GM23338 (cell line): ENCODE measurements at regions not wholly inside any gene's neighbourhood (a gene's known extent, or its start where the extent isn't known, plus 50 kb on each side); places are given as distances from the start of the nearest gene placed in this dataset.

Source experiments
- ATAC-seq: fragments of 200-7000 bp; cut with Tn5 transposase; 3 replicates; pipeline ENCODE4 v1.9.1; 2020
- DNase-seq: peaks from one replicate; pipeline ENCODE4 v3.0.0-alpha.2; 2015; ENCODE audit warnings: low spot score
- H2AFZ ChIP-seq: fragments of 200-600 bp; sonication (generic); 2 replicates; pipeline ENCODE4 v1.8.0; 2016; ENCODE audit warnings: antibody characterized with exemption, mild to moderate bottlenecking, moderate library complexity
- H3F3A ChIP-seq: fragments of 200-600 bp; sonication (generic); replicated peaks from 2 replicates; pipeline ENCODE4 v1.8.0; 2017; ENCODE audit warnings: antibody characterized with exemption, mixed run types, low read depth
- H3K27ac ChIP-seq: fragments of 200-600 bp; sonication (generic); 2 replicates; pipeline ENCODE4 v1.6.1; 2016; ENCODE audit warnings: low read depth
- H3K27me3 ChIP-seq: fragments of 200-600 bp; sonication (generic); 2 replicates; pipeline ENCODE4 v1.8.0; 2016; ENCODE audit warnings: mild to moderate bottlenecking, mixed run types, moderate library complexity; ENCODE audit not compliant: insufficient read depth
- H3K36me3 ChIP-seq: fragments of 200-600 bp; sonication (generic); 2 replicates; pipeline ENCODE4 v1.8.0; 2016; ENCODE audit warnings: mild to moderate bottlenecking; ENCODE audit not compliant: insufficient read depth
- H3K4me1 ChIP-seq: fragments of 200-600 bp; sonication (generic); 2 replicates; pipeline ENCODE4 v1.8.0; 2016; ENCODE audit warnings: mild to moderate bottlenecking, moderate library complexity; ENCODE audit not compliant: insufficient read depth
- H3K4me2 ChIP-seq: fragments of 200-600 bp; sonication (generic); 2 replicates; pipeline ENCODE4 v1.7.1; 2017; ENCODE audit warnings: mixed run types
- H3K4me3 ChIP-seq: fragments of 200-600 bp; sonication (generic); 2 replicates; pipeline ENCODE4 v1.6.1; 2016; ENCODE audit warnings: mixed run types
- H3K79me2 ChIP-seq: fragments of 200-600 bp; sonication (generic); replicated peaks from 2 replicates; pipeline ENCODE4 v1.8.0; 2017; ENCODE audit warnings: mild to moderate bottlenecking; ENCODE audit not compliant: insufficient read depth
- H3K9me2 ChIP-seq: fragments of 200-600 bp; sonication (generic); 2 replicates; pipeline ENCODE4 v1.8.0; 2017; ENCODE audit not compliant: insufficient read depth
- H4K20me1 ChIP-seq: fragments of 200-600 bp; sonication (generic); replicated peaks from 2 replicates; pipeline ENCODE4 v1.8.0; 2017; ENCODE audit warnings: mild to moderate bottlenecking; ENCODE audit not compliant: insufficient read depth
- H3K27ac Mint-ChIP-seq: 2 replicates; pipeline ENCODE4 v1.8.0; 2020; ENCODE audit warnings: inconsistent platforms, mild to moderate bottlenecking, moderate library complexity, mixed read lengths
- H3K27me3 Mint-ChIP-seq: 3 replicates; pipeline ENCODE4 v1.8.0; 2022; ENCODE audit warnings: low read depth, mild to moderate bottlenecking, moderate library complexity, mixed read lengths, inconsistent platforms; ENCODE audit not compliant: insufficient read depth, poor library complexity
- H3K36me3 Mint-ChIP-seq: 3 replicates; pipeline ENCODE4 v1.8.0; 2021; ENCODE audit warnings: low read depth, mild to moderate bottlenecking, inconsistent platforms, moderate library complexity, mixed read lengths
- H3K4me1 Mint-ChIP-seq: 3 replicates; pipeline ENCODE4 v1.8.0; 2020; ENCODE audit warnings: mild to moderate bottlenecking, inconsistent platforms, mixed read lengths
- H3K4me3 Mint-ChIP-seq: 3 replicates; pipeline ENCODE4 v1.8.0; 2021; ENCODE audit warnings: moderate library complexity, mild to moderate bottlenecking, inconsistent platforms, mixed read lengths
- H3K9me3 Mint-ChIP-seq: 3 replicates; pipeline ENCODE4 v1.8.0; 2020; ENCODE audit warnings: moderate library complexity, mild to moderate bottlenecking, inconsistent platforms, mixed read lengths
- CREB1 ChIP-seq: fragments of 250-450 bp; sonication (Bioruptor Pico); IDR thresholded peaks from 2 replicates; pipeline ENCODE4 v1.5.0; 2020; ENCODE audit warnings: low read depth, mild to moderate bottlenecking, moderate library complexity
- CTCF ChIP-seq, 2 experiments: fragments of 200-600 bp in 1 of 2; sonication (generic) in 1 of 2; conservative IDR thresholded peaks; 2 replicates each; pipeline versions ENCODE4 v1.5.1 to v1.6.1; 2016 to 2017; ENCODE audit warnings: antibody characterized with exemption in 2 of 2, low read depth in 2 of 2, mild to moderate bottlenecking in 2 of 2, moderate library complexity in 1 of 2
- ETS1 ChIP-seq: IDR thresholded peaks from 2 replicates; pipeline ENCODE4 v1.6.1; 2016; ENCODE audit warnings: antibody characterized with exemption
- EZH2 ChIP-seq: fragments of 200-600 bp; sonication (generic); IDR thresholded peaks from one replicate; pipeline ENCODE4 v1.8.0; 2017; ENCODE audit warnings: antibody characterized with exemption, mild to moderate bottlenecking, low read depth; ENCODE audit not compliant: unreplicated experiment
- EZH2phosphoT487 ChIP-seq: fragments of 200-600 bp; sonication (generic); IDR thresholded peaks from one replicate; pipeline ENCODE4 v1.8.1; 2018; ENCODE audit warnings: antibody characterized with exemption; ENCODE audit not compliant: unreplicated experiment
- JUNB ChIP-seq: IDR thresholded peaks from one replicate; pipeline ENCODE4 v1.6.1; 2016; ENCODE audit warnings: antibody characterized with exemption; ENCODE audit not compliant: unreplicated experiment
- NANOG ChIP-seq: IDR thresholded peaks from 2 replicates; pipeline ENCODE4 v1.6.1; 2016; ENCODE audit warnings: antibody characterized with exemption, borderline replicate concordance
- POLR2AphosphoS5 ChIP-seq: IDR thresholded peaks from 2 replicates; pipeline ENCODE4 v1.6.1; 2016; ENCODE audit warnings: antibody characterized with exemption, low read depth
- REST ChIP-seq: IDR thresholded peaks from one replicate; pipeline ENCODE4 v1.6.1; 2018; ENCODE audit warnings: antibody characterized with exemption; ENCODE audit not compliant: unreplicated experiment
- STAT1 ChIP-seq: IDR thresholded peaks from one replicate; pipeline ENCODE4 v1.6.1; 2016; ENCODE audit warnings: antibody characterized with exemption; ENCODE audit not compliant: unreplicated experiment
- ZNF114 ChIP-seq: fragments of 250-450 bp; sonication (Bioruptor Pico); IDR thresholded peaks from 2 replicates; pipeline ENCODE4 v1.5.0; 2020; ENCODE audit warnings: mild to moderate bottlenecking, moderate library complexity
- ZNF331 ChIP-seq: fragments of 250-450 bp; sonication (Bioruptor Pico); IDR thresholded peaks from 2 replicates; pipeline ENCODE4 v1.5.0; 2020; ENCODE audit warnings: low read depth, mild to moderate bottlenecking, moderate library complexity
- ZNF462 ChIP-seq: fragments of 250-450 bp; sonication (Bioruptor Pico); IDR thresholded peaks from 2 replicates; pipeline ENCODE4 v1.5.0; 2020; ENCODE audit warnings: mild to moderate bottlenecking, moderate library complexity

GRCh38 chrX:20672476-20672875, 405.8 kb upstream of the RPS6KA3 start:
- peaks cover 2% of the 10 kb centered on the region for H3K27me3 Mint-ChIP-seq
- H3K9me3 Mint-ChIP-seq = no peaks in the 10 kb centered on the region
- no peaks in the 10 kb centered on the region for H3K4me1 Mint-ChIP-seq
- Histone ChIP-seq H3K27me3 (no peaks in the 10 kb centered on the region), H3K4me2 (no peak overlapping the region), H3K36me3 (no peaks in the 10 kb centered on the region), H3K27ac (no peak overlapping the region), H3K4me3 (no peak overlapping the region), H3F3A (no peaks in the 10 kb centered on the region), H3K4me1 (no peaks in the 10 kb centered on the region), H3K9me2 (no peaks in the 10 kb centered on the region), H3K79me2 (no peaks in the 10 kb centered on the region), H4K20me1 (no peaks in the 10 kb centered on the region), H2AFZ (no peak overlapping the region)
- H3K36me3 Mint-ChIP-seq = no peaks in the 10 kb centered on the region
- no peak for ATAC-seq
- H3K4me3 Mint-ChIP-seq = no peak overlapping the region
- H3K27ac Mint-ChIP-seq = no peak overlapping the region
- DNase-seq = no peak
- TF ChIP-seq ETS1 (no peak), POLR2AphosphoS5 (no peak), JUNB (no peak), EZH2 (no peak), CTCF (conservative IDR thresholded peaks at IDR 0.05; ENCODE audit: low read depth in 2 of 2) (no peak), NANOG (no peak), ZNF114 (CRISPR knock-in tag) (no peak), STAT1 (no peak), REST (no peak), CREB1 (CRISPR knock-in tag) (no peak), ZNF462 (CRISPR knock-in tag) (no peak), EZH2phosphoT487 (no peak), ZNF331 (no peak)
